ENCODE measurements at regions not wholly inside any gene's neighbourhood (a gene's known extent, or its start where the extent isn't known, plus 50 kb on each side); places are given as distances from the start of the nearest gene placed in this dataset.
A peak's percentile ranks its signal among the peaks of the same experiment; 100 is the strongest.
"Not testable (repeated sequence)": the region's sequence is repeated elsewhere in the genome, so short reads cannot be mapped to it uniquely, and the experiment has no call there.

GRCh38 chr6:90674077-90674476 lies 87.2 kb upstream of the MAP3K7 start:
- H3K9me3 ChIP-seq (ENCODE audit: control insufficient read depth, low read depth, low read length); H2BK120ac ChIP-seq (ENCODE audit: low read depth, low read length, poor library complexity, severe bottlenecking); H3K36me3 Mint-ChIP-seq (ENCODE audit: insufficient read depth in 1 of 3, low read depth in 3 of 3); H3K4me2 ChIP-seq (ENCODE audit: insufficient read depth, insufficient read length, low read length); H3K14ac ChIP-seq (ENCODE audit: insufficient read depth, low read length); H4K5ac ChIP-seq (ENCODE audit: insufficient read length, low read depth, low read length); H3K27ac ChIP-seq (ENCODE audit: insufficient read length, low read depth, low read length); H3K4ac ChIP-seq (ENCODE audit: low read depth, low read length); H3K9ac ChIP-seq (ENCODE audit: extremely low read depth, insufficient read length, low read length); H2BK12ac ChIP-seq (ENCODE audit: insufficient read length, low read depth, low read length); H2BK15ac ChIP-seq (ENCODE audit: low read depth, low read length); H3K27me3 Mint-ChIP-seq (ENCODE audit: low read depth); H3K79me1 ChIP-seq (ENCODE audit: insufficient read depth, low read depth, low read length, poor library complexity, severe bottlenecking); H3K4me1 ChIP-seq (ENCODE audit: insufficient read depth, low read length); H2BK20ac ChIP-seq (ENCODE audit: low read depth, low read length, poor library complexity, severe bottlenecking); H3K23me2 ChIP-seq (ENCODE audit: insufficient read length, low read depth, low read length, poor library complexity, severe bottlenecking); H4K20me1 ChIP-seq (ENCODE audit: control insufficient read depth, insufficient read depth, insufficient read length); H3K56ac ChIP-seq (ENCODE audit: insufficient read length, low read depth, low read length); H3K27me3 ChIP-seq (ENCODE audit: insufficient read depth, low read length); H3K79me2 ChIP-seq (ENCODE audit: insufficient read depth, low read length); H3K23ac ChIP-seq (ENCODE audit: insufficient read length, low read depth, low read length); H3K9me3 Mint-ChIP-seq; DNase-seq; H4K91ac ChIP-seq (ENCODE audit: insufficient read length, low read depth, low read length); H2AK5ac ChIP-seq (ENCODE audit: insufficient read length, low read length); H2AFZ ChIP-seq (ENCODE audit: low read length); H2BK5ac ChIP-seq (ENCODE audit: insufficient read length, low read length); H3K18ac ChIP-seq (ENCODE audit: insufficient read length, low read depth, low read length); H4K8ac ChIP-seq (replicated peaks; ENCODE audit: insufficient read length, low read depth, low read length); H3T11ph ChIP-seq (ENCODE audit: low read length): not testable (repeated sequence)
- peaks cover 56 to 64% of the 10 kb centered on the region in 2 experiments for H3K4me1 Mint-ChIP-seq
- H3K4me3 Mint-ChIP-seq: peak overlapping the region; percentile 1 to 34; a peak in 2 of 5 replicates
- peak overlapping the region; percentile 56 to 97 (median 92) for H3K27ac Mint-ChIP-seq
- WGBS (ENCODE audit: extremely low coverage, insufficient read length, low lambda C conversion rate): no CpG with 5 or more reads among the region's 9 CpGs

Data from H9 (cell line).